IMR-90 (cell line): ENCODE measurements at regions not wholly inside any gene's neighbourhood (a gene's known extent, or its start where the extent isn't known, plus 50 kb on each side); places are given as distances from the start of the nearest gene placed in this dataset.

Experiments used
- ATAC-seq: fragments of 200-7000 bp; cut with Tn5 transposase; 2 replicates; pipeline ENCODE4 v1.9.1; 2020; ENCODE audit warnings: low read depth, mild to moderate bottlenecking, moderate library complexity
- BruUV-seq: library from RNA; stranded (reverse); fragments of 400-500 nt; replicated peaks from 2 replicates; lab custom pipeline; 2021; lab: Mats Ljungman, UMichigan
- CTCF ChIA-PET: fragments of 300-600 bp; formaldehyde crosslinking; extraction: SDS; loops from one replicate; lab custom pipeline; 2021; ENCODE audit warnings: antibody characterized with exemption; lab: Yijun Ruan, JAX
- POLR2A ChIA-PET: fragments of 300-600 bp; sonication (Branson Sonifier 250); formaldehyde crosslinking; loops from one replicate; lab custom pipeline; 2022; ENCODE audit warnings: antibody characterized with exemption; ENCODE audit not compliant: unreplicated experiment; lab: Charles Lee
- DNase-seq: peaks from one replicate; pipeline ENCODE4 v3.0.0; 2013
- H2AFZ ChIP-seq: replicated peaks from 2 replicates; pipeline ENCODE3; 2013; ENCODE audit warnings: low read length, mild to moderate bottlenecking; ENCODE audit not compliant: poor library complexity
- H2AK5ac ChIP-seq: 2 replicates; pipeline ENCODE4 v1.6.1; 2013; ENCODE audit warnings: low read depth, low read length, inconsistent platforms
- H2AK9ac ChIP-seq: replicated peaks from 2 replicates; pipeline ENCODE3; 2013; ENCODE audit warnings: mild to moderate bottlenecking, low read depth, low read length, moderate library complexity; ENCODE audit not compliant: poor library complexity
- H2BK120ac ChIP-seq: 2 replicates; pipeline ENCODE4 v1.6.1; 2013; ENCODE audit warnings: low read depth, low read length, inconsistent platforms
- H2BK15ac ChIP-seq: 3 replicates; pipeline ENCODE4 v1.6.1; 2013; ENCODE audit warnings: low read depth, low read length, inconsistent platforms
- H2BK20ac ChIP-seq: 2 replicates; pipeline ENCODE4 v1.6.1; 2013; ENCODE audit warnings: low read depth, mild to moderate bottlenecking, inconsistent platforms, low read length, moderate library complexity
- H2BK5ac ChIP-seq: 2 replicates; pipeline ENCODE4 v1.6.1; 2013; ENCODE audit warnings: mild to moderate bottlenecking, low read depth, low read length, inconsistent platforms; ENCODE audit not compliant: poor library complexity, severe bottlenecking
- H3K14ac ChIP-seq: replicated peaks from 2 replicates; pipeline ENCODE4 v1.6.1; 2013; ENCODE audit warnings: low read depth, low read length, inconsistent platforms
- H3K18ac ChIP-seq: 2 replicates; pipeline ENCODE4 v1.6.1; 2013; ENCODE audit warnings: low read depth, low read length, control low read depth
- H3K23ac ChIP-seq: 2 replicates; pipeline ENCODE4 v1.6.1; 2013; ENCODE audit warnings: low read depth, low read length, inconsistent platforms
- H3K27ac ChIP-seq: 2 replicates; pipeline ENCODE4 v1.5.1; 2013; ENCODE audit warnings: mild to moderate bottlenecking, control low read depth, low read length; ENCODE audit not compliant: insufficient read depth
- H3K27me3 ChIP-seq: 2 replicates; pipeline ENCODE4 v1.6.1; 2013; ENCODE audit warnings: low read length; ENCODE audit not compliant: control insufficient read depth, insufficient read depth
- H3K36me3 ChIP-seq: 2 replicates; pipeline ENCODE4 v1.6.1; 2013; ENCODE audit warnings: low read length, mixed read lengths; ENCODE audit not compliant: control insufficient read depth, insufficient read depth
- H3K4ac ChIP-seq: 2 replicates; pipeline ENCODE4 v1.6.1; 2013; ENCODE audit warnings: low read depth, low read length, inconsistent platforms
- H3K4me1 ChIP-seq: 2 replicates; pipeline ENCODE4 v1.6.1; 2013; ENCODE audit warnings: low read length, mixed read lengths; ENCODE audit not compliant: control insufficient read depth, insufficient read depth
- H3K4me2 ChIP-seq: 2 replicates; pipeline ENCODE4 v1.6.1; 2013; ENCODE audit warnings: low read depth, mild to moderate bottlenecking, control low read depth, low read length, moderate library complexity
- H3K4me3 ChIP-seq: 2 replicates; pipeline ENCODE4 v1.5.1; 2013; ENCODE audit warnings: low read depth, mild to moderate bottlenecking, control low read depth, low read length, moderate library complexity; ENCODE audit not compliant: insufficient read depth
- H3K56ac ChIP-seq: 2 replicates; pipeline ENCODE4 v1.6.1; 2013; ENCODE audit warnings: low read length, inconsistent platforms; ENCODE audit not compliant: insufficient read depth; ENCODE audit errors: extremely low read depth
- H3K79me1 ChIP-seq, 2 experiments: 2 replicates each; pipeline ENCODE4 v1.6.1; 2013; ENCODE audit warnings: low read length in 2 of 2, inconsistent platforms in 1 of 2, low read depth in 1 of 2
- H3K9ac ChIP-seq: 2 replicates; pipeline ENCODE4 v1.6.1; 2013; ENCODE audit warnings: low read depth, low read length, control low read depth
- H3K9me1 ChIP-seq: 2 replicates; pipeline ENCODE4 v1.6.1; 2013; ENCODE audit warnings: low read length, inconsistent platforms; ENCODE audit not compliant: insufficient read depth
- H3K9me3 ChIP-seq: 2 replicates; pipeline ENCODE4 v1.6.1; 2013; ENCODE audit warnings: low read length; ENCODE audit not compliant: control insufficient read depth, insufficient read depth
- H4K20me1 ChIP-seq: 2 replicates; pipeline ENCODE4 v1.6.1; 2013; ENCODE audit warnings: low read length, inconsistent platforms; ENCODE audit not compliant: insufficient read depth
- H4K5ac ChIP-seq: 2 replicates; pipeline ENCODE4 v1.6.1; 2013; ENCODE audit warnings: mild to moderate bottlenecking, low read depth, low read length, control low read depth
- H4K8ac ChIP-seq, 2 experiments: 2 replicates each; pipeline ENCODE4 v1.6.1; 2013; ENCODE audit warnings: low read depth in 2 of 2, low read length in 2 of 2, control low read depth in 1 of 2, inconsistent platforms in 1 of 2
- H4K91ac ChIP-seq: 2 replicates; pipeline ENCODE4 v1.6.1; 2013; ENCODE audit warnings: low read depth, low read length, inconsistent platforms; ENCODE audit not compliant: insufficient read depth
- CEBPB ChIP-seq: IDR thresholded peaks from 2 replicates; pipeline ENCODE4 v1.6.1; 2012; ENCODE audit warnings: low read depth, low read length, improper control_type of control experiment
- CHD1 ChIP-seq: IDR thresholded peaks from 2 replicates; pipeline ENCODE4 v1.6.1; 2012; ENCODE audit warnings: low read depth, low read length, improper control_type of control experiment
- ELK1 ChIP-seq: fragments of 150-350 bp; IDR thresholded peaks from 2 replicates; pipeline ENCODE4 v1.6.1; 2016; ENCODE audit warnings: low read depth, mild to moderate bottlenecking, low read length, moderate library complexity, borderline replicate concordance
- MAZ ChIP-seq: IDR thresholded peaks from 2 replicates; pipeline ENCODE4 v1.6.1; 2012; ENCODE audit warnings: low read depth, mild to moderate bottlenecking, low read length, improper control_type of control experiment, moderate library complexity, borderline replicate concordance
- MXI1 ChIP-seq: IDR thresholded peaks from 2 replicates; pipeline ENCODE4 v1.6.1; 2012; ENCODE audit warnings: low read depth, mild to moderate bottlenecking, low read length, moderate library complexity, borderline replicate concordance
- NFE2L2 ChIP-seq: fragments of 150-350 bp; IDR thresholded peaks from 2 replicates; pipeline ENCODE4 v1.6.1; 2016; ENCODE audit warnings: low read depth, mild to moderate bottlenecking, low read length
- RCOR1 ChIP-seq: IDR thresholded peaks from 2 replicates; pipeline ENCODE4 v1.6.1; 2012; ENCODE audit warnings: mild to moderate bottlenecking, low read length, improper control_type of control experiment; ENCODE audit not compliant: insufficient replicate concordance
- RFX5 ChIP-seq: IDR thresholded peaks from 2 replicates; pipeline ENCODE4 v1.8.0; 2012; ENCODE audit warnings: low read depth, mild to moderate bottlenecking, low read length, moderate library complexity
- USF2 ChIP-seq: fragments of 150-350 bp; IDR thresholded peaks from 2 replicates; pipeline ENCODE4 v1.6.1; 2017; ENCODE audit warnings: mild to moderate bottlenecking, antibody characterized with exemption, low read length, low read depth
- WGBS, 2 experiments: methylation state at CpG; one replicate each; pipeline versions ENCODE4 v1.1.5 to v1.1.7; 2013; ENCODE audit warnings: missing lambda C conversion rate in 2 of 2; ENCODE audit not compliant: insufficient read length in 1 of 2; ENCODE audit errors: extremely low coverage in 2 of 2; 5-methylcytosine and 5-hydroxymethylcytosine counted together
- dilution Hi-C: fragments of 300-500 bp; cut with HindIII; formaldehyde crosslinking; loops from one replicate; pipeline ENCODE4 v1.14.3; 2018; ENCODE audit warnings: low sequenced_read_pairs; ENCODE audit not compliant: unreplicated experiment
- in situ Hi-C: fragments of 300-500 bp; cut with MboI; formaldehyde crosslinking; loops from 3 replicates; pipeline ENCODE4 v1.14.3; 2019; ENCODE audit warnings: low sequenced_read_pairs, inconsistent platforms, mixed read lengths
- intact Hi-C: fragments of 100-400 bp; cut with micrococcal nuclease; formaldehyde crosslinking; loops from 2 replicates; pipeline ENCODE4 v1.10.0; 2022
- TF ChIP-seq, protein P1 (sequence below): conservative IDR thresholded peaks from 2 replicates; pipeline ENCODE4 v1.5.1; 2012; ENCODE audit warnings: mild to moderate bottlenecking, low read depth, low read length, improper control_type of control experiment

DNA sequence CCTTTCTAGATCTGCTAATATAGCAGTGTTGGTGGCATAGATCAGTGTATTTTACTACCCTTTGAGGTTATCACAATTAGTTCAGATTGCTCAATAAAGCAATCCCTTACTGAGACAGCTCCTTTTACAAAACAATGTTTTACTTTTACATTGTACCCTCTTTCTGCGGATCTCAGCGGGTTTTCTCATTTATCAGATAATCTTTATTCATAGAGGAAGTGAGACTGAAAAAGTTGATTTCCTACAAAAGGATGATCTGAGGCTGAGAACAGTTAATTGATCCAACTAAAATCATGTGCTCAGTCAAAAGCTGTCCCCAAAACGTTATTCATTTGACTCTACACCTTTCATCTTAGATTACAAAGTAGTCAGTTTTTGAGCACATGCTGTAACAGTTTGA is 2319.9 kb downstream of the LRRC4C start:
- H4K8ac ChIP-seq: no peak overlapping the region
- no peaks in the 10 kb centered on the region for H3K79me1 ChIP-seq
- CTCF ChIA-PET: no interaction called here
- no peak overlapping the region for H2AK9ac ChIP-seq
- no peaks in the 10 kb centered on the region; the same call in 1 of the 2 replicates for H3K9me3 ChIP-seq
- no peak overlapping the region for H3K23ac ChIP-seq
- no peak overlapping the region for H3K56ac ChIP-seq
- no peak overlapping the region for H4K5ac ChIP-seq
- H2BK15ac ChIP-seq: no peak overlapping the region
- DNase-seq: no peak
- TF ChIP-seq MAZ (no peak), NFE2L2 (no peak), CEBPB (no peak), RCOR1 (no peak), MXI1 (no peak), ELK1 (no peak), CHD1 (no peak), RFX5 (no peak), USF2 (no peak)
- TF ChIP-seq, protein P1, sequence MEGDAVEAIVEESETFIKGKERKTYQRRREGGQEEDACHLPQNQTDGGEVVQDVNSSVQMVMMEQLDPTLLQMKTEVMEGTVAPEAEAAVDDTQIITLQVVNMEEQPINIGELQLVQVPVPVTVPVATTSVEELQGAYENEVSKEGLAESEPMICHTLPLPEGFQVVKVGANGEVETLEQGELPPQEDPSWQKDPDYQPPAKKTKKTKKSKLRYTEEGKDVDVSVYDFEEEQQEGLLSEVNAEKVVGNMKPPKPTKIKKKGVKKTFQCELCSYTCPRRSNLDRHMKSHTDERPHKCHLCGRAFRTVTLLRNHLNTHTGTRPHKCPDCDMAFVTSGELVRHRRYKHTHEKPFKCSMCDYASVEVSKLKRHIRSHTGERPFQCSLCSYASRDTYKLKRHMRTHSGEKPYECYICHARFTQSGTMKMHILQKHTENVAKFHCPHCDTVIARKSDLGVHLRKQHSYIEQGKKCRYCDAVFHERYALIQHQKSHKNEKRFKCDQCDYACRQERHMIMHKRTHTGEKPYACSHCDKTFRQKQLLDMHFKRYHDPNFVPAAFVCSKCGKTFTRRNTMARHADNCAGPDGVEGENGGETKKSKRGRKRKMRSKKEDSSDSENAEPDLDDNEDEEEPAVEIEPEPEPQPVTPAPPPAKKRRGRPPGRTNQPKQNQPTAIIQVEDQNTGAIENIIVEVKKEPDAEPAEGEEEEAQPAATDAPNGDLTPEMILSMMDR: no peak
- POLR2A ChIA-PET: no interaction called here
- H3K18ac ChIP-seq: no peak overlapping the region
- H2AK5ac ChIP-seq: no peak overlapping the region
- H3K4me3 ChIP-seq: no peak overlapping the region
- no peaks in the 10 kb centered on the region for H4K20me1 ChIP-seq
- in situ Hi-C loops (no loop called here), dilution Hi-C loops (no loop called here), intact Hi-C loops (no loop called here)
- no peak overlapping the region for H3K14ac ChIP-seq
- no peaks in the 10 kb centered on the region for H3K27me3 ChIP-seq
- no peak overlapping the region for H3K4ac ChIP-seq
- H2BK5ac ChIP-seq: no peak overlapping the region
- WGBS, 2 experiments: no CpG with 5 or more reads among the region's 3 CpGs
- no peak for ATAC-seq
- H3K9ac ChIP-seq: no peak overlapping the region
- H2BK120ac ChIP-seq: no peak overlapping the region
- H3K27ac ChIP-seq: no peak overlapping the region
- no peaks in the 10 kb centered on the region for H3K4me1 ChIP-seq
- H2AFZ ChIP-seq: no peak overlapping the region
- H4K91ac ChIP-seq: no peak overlapping the region
- no TSS peak for BruUV-seq
- H3K36me3 ChIP-seq: no peaks in the 10 kb centered on the region
- no peak overlapping the region for H3K4me2 ChIP-seq
- no peak overlapping the region for H2BK20ac ChIP-seq
- no peaks in the 10 kb centered on the region for H3K9me1 ChIP-seq
